ENCODE measurements at regions not wholly inside any gene's neighbourhood (a gene's known extent, or its start where the extent isn't known, plus 50 kb on each side); places are given as distances from the start of the nearest gene placed in this dataset.
"Not testable (repeated sequence)": the region's sequence is repeated elsewhere in the genome, so short reads cannot be mapped to it uniquely, and the experiment has no call there.

DNA sequence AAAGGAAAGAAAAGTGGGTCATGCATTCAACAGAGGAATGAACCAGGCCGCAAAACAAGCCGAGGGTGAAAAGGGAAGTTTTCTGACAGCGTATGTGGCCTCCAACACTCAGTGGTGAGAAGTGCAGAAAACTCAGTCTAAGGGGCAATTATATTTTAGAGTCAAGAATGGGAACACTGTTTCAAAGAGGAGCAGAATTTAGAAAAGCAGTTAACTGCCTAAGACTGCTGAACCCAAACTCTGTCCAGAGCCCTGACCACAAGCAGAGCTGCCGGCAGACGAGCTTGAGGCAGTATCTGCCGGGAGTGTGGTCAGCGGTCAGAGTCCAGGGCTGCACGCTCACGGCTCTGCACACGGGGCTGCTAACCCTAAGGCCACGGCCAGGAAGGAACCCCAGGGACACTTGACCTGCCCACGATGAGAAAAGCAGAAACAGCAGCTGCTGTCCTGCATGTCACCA, 347.0 kb upstream of the ID2 start:
- DNase-seq (ENCODE audit: low read depth) = no peak

DNA sequence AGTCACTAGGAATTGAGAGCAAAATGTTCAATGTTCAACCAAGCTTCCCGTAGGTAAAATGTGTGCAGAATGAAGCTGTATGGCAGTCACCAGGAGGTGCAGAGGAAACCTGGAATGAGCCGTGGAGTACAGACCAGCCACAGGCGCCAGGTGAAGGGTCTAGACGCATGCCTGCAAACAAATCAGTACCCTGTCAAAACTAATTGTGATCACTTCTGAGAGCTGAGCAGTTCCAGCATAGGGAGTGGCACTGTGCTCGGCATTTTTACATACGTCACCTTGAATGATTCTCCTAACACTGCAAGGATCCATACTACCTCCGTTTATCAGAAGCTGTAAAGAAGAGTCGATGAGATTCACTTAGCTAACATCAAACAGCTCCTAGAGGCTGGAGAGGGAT, 346.1 kb upstream of the ID2 start:
- no peak for DNase-seq (ENCODE audit: low read depth)

DNA sequence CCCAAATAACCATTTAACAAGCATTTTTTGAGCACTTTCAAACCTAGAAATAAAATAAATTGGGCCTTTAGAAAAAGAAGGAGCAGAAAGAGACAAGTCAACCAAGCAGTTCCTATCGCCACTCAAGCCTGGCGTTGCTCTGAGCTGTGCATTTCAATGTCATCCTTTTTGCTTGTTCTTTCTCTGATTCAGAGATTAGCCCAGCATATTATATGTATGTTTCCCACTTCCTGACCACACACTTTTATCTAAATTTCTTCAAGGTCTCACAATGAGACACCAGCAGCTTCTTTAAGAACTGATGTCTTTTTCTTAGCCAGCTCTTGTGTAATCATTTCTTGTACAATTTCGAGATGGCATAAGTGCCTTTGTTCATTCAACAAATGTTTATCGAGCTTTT, 344.5 kb upstream of the ID2 start:
- no peak for DNase-seq (ENCODE audit: low read depth)

DNA sequence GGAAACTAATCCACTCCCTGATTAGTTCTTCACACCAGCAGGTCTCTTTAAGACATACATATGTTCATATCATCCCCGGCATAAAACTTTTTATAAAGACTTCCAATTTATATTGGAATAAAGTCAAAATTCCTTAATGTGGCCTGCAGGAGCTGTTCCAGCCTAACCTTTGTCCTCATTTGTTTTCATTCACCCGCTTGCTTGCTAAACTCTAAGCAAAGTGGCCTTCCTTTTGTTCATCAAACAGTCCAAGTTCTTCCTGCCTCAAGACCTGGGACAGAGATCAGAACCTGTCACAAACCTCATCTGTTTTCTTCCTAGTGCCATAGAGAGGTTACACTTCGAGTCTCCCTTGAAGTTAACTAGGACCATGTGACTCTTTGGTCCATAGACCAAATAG, 339.4 kb upstream of the ID2 start:
- DNase-seq (ENCODE audit: low read depth) = no peak

DNA sequence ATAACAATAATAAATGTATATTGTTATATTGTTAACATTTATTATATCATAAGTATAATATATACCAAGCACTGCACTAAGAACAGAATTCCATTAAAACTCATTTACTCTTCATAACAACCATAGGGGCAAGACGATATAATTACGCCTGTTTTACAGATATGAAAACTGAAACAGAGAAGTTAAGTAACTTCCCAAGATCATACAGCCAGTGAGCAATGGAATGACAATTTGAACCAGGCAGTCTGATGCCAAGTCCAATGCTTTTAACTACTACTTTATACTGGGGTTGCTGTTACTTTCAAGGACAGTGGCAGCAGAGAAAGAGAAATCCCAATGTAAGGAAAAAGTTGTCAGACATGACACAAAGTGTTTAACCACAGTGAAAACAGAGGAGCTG, 338.8 kb upstream of the ID2 start:
- no peak for DNase-seq (ENCODE audit: low read depth)

DNA sequence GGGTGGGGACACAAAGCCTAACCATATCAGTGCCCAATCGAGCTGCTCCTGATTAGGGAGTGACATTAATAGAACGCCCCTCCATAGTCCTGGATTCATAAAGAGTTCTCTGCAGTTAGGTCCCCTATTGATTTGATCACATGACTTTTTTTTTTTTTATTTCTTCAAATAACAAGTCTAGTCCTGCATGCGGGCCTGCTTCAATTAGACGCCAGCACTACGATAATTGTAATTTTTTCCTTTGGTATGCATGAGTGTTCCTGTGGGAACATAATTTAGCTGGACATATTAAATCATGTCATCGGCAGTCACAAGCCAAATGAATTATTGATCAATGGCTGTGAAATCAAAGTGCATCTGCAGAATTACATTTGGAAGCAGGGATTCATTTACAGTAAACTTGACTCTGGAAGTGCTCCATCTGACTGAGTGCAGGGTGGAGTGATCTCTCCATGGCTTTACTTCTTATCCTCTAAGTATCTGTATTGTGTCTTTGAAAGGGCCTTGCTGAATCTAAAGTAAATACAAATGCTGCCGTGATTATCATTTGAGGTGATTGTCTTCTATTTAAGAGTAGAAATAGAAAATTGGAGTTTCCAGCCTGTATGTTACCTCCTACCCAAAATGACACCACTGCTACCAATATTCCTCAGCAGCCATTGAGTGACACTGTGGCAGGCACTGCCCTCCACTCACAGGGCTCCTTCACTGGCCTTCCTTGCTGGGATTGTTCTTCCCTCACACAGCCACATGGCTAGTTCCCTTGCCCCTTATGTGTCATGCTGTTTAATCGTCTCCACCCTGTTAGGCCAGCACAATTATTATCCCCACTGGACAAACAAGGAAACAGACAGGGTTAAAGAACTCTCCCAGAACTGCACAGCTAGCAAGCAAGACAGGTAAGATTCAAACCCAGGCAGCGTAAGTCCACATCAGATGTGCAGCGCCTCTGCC, 337.4 kb upstream of the ID2 start:
- DNase-seq (ENCODE audit: low read depth) = no peak

DNA sequence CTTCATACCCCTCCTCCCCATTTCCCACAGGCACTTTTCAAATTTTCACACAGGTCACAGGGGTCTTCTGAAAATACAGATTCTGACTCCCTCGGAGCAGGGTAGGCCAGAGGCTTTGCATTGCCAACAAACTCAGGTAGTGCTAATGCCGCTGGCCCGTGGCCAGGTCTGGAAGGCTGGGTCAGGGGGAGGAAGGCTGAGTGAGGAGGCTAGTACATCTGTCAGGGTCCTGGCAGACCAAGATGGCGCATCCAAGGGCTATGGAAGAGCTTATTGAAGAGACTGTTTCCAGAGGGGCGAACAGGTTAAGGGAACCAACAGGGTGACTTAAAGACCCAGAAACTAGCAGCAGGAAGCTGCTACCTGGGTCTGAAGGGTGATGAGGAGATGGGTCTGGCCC, 336.7 kb upstream of the ID2 start:
- no peak for DNase-seq (ENCODE audit: low read depth)

DNA sequence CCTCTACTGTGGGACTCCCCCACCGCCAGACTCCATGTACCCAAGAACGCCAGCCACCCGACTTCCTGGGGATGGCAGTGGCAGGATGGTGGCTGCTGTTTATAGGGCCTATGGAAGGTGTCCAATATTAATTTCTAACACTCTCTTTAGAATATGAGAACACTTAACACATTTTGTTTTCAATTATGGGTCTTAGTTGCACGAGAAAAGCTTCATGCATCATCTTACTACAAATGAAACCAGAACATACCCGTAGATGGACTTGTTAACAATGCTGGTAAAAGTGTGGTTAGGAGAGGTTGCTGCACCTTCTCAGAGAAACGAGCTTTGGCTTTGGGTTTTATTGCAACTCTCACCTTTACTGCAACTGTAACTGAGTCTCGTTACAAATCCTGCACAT, 335.6 kb upstream of the ID2 start:
- DNase-seq (ENCODE audit: low read depth) = no peak

DNA sequence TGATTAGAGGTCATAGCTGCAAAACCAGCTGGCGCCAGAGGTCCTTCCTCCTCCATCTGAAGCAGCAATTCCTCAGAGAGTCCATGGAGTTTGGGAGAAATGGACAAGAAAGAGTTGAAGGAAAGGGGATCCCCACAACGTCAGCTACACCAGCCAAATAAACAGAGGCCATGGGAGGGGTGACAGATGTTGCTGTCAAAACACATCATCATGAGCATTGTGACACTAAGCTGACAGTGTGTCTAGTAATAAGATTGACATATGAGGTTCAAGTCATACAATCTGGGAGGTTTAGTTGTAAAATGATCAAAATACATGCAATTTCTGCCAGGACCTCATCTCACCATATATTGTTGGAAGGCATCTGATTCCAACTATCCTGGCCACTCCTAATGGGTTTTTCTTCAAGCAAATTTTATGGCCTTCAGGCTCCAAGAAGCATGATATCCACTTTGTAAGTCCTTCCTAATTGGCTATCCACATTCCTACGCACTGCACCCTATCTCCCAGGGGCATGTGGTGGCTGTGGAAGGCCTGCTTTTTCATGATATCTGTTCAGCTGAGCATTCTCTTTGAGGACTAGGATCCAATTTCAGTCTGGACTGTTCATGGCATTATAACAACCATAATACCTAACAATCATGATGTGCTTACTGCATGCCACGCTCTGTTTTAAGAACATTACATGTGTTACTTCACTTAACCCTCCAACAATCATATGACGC, 335.0 kb upstream of the ID2 start:
- no peak for DNase-seq (ENCODE audit: low read depth)

DNA sequence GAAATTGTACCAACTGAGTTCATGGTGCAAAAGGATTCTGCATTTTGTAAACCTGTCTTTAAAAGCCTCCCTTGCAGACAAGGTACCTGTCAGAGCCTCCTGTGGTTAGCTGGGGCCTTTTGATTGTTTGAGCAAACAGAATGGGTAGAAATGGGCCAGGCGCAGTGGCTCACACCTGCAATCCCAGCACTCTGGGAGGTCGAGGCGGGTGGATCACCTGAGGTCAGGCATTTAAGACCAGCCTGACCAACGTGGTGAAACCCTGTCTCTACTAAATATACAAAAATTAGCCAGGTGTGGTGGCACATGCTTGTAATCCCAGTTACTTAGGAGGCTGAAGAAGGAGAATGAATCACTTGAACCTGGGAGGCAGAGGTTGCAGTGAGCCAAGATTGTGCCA, 332.9 kb upstream of the ID2 start:
- DNase-seq (ENCODE audit: low read depth) = not testable (repeated sequence)

DNA sequence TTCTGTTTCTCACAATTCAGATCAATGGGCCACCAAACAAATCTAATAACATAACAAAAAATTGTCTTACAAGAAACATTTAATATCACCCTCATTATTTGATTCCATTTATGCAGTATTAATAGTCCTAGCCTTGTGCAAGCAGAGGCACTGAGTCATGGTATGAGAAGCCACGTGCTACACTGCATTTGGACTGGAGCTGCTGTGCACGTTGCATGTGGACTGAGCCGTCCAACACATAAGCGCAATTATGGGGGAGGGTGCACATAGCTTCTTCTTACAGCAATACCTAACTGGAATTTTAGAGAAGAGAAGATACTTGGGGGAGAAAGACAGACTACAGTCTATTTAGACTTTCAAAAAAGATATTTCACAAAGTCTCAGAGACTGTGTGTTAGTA, 329.6 kb upstream of the ID2 start:
- DNase-seq (ENCODE audit: low read depth) = no peak

DNA sequence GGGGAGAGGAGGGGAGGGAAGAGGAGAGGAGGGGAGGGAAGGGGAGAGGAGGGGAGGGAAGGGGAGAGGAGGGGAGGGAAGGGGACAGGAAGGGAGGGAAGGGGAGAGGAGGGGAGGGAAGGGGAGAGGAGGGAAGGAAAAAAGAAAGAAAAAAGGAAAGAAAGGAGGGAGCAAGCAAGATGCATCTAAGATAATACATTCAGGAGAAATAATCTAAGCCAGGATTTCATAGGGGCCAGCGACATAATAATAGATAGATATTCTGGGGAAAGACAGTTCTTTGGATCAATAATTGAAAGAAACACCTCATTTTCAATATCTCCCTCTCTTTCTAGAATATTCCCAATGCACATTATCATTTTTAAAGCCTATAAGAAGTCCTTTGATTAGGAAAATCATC, 328.9 kb upstream of the ID2 start:
- DNase-seq (ENCODE audit: low read depth) = no peak

DNA sequence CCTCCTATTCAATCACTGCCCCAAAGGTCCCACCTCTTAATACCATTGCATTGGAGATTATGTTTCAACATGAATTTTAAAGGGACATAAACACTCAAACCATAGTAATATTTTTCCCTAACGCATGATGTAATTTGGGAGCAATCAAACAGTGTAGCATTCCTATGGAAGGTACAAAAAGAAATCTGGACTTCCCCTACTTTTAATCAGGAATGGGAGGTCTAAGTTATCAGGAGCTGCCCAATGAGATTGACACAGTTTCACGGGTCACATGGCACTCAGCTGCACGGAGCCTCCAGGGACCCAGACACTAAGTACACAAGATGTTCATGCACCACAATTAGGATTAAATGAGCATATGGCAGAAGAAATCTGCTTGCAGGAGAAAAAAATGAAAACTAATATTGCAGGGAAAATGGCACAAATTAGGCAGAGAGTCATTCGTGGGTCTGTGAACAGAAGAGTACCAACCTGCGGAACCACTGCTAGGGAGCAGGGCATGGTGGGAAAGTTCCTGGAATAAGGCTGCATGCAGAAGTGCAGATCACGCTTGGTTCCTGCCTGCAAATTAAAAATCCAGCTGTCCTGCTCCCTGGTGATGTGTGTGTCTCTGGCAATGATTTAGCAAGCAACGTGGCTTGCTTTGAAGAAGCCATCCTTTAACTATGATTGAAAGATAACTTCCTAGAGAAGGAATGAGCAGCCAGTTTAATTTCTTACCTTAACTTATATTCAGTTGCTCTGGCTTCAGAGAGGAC, 326.6 kb upstream of the ID2 start:
- DNase-seq (ENCODE audit: low read depth) = no peak

DNA sequence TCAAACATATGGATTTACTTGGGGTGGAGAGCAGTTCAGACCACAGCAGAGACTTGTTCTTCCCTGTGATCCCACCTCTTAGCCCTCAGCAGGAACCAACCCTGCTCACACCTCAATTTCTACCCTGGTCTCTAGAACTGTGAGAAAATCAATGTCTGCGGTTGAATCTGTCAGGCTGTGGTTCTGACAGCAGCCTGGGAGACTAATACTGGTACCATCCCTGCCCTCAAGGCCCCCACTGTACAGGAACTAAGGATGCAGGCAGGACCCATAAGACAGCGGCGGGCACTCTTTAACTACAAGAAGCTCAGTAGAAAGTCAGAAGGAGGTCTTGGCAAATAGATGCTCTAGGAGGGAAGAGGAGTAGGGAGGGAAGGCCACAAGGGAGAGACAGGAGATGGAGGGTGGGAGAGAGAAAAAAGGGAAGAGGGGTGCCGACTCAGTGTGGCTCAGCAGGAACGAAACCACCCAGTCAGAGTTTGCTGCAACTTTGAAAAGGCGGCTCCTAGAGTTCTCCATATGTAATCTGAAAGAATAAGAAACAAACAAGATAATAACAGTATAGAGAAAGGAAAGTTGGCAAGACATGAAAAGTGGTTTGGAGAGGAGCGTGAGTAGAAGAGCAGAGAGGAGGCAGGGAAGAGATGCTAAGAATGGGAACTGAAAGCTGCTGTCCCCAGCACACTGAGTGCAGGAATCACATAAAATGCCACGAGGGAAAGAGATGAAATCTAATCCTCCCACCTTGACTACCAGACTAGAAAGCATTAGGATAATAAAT, 323.9 kb upstream of the ID2 start:
- DNase-seq (ENCODE audit: low read depth) = no peak

DNA sequence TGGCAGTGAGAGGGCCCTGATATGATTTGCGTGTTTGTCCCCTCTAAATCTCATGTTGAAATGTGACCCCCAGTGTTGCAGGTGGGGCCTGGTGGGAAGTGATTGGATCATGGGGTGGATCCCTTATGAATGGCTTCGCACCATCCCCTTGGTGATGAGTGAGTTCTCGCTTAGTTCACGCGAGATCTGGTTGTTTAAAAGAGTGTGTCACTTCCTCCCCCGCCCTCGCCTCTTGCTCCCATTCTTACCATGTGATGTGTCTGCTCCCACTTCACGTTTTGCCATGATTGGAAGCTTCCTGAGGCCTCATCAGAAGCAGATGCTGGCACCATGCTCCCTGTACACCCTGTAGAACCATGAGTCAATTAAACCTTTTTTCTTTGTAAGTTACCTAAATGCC, 319.9 kb upstream of the ID2 start:
- no peak for DNase-seq (ENCODE audit: low read depth)

DNA sequence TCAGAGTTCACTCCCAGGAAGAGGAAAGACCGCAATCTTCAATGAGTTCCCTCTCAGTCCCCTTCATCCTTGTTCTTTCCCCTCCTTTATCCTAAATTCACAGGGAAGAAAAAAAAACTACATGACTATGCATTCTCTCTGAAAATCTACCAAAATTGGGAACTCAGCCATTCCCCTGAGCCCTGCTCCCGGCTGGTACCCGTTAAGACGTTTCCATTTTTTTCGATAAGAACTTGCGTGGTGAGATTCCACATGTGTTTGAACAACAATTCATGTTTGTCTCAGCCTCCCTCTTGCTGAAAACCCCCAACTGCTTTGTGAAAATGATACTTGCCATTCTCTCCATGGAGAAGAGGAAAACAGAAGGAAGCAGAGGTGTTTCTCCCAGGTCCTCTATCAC, 318.7 kb upstream of the ID2 start:
- no peak for DNase-seq (ENCODE audit: low read depth)

DNA sequence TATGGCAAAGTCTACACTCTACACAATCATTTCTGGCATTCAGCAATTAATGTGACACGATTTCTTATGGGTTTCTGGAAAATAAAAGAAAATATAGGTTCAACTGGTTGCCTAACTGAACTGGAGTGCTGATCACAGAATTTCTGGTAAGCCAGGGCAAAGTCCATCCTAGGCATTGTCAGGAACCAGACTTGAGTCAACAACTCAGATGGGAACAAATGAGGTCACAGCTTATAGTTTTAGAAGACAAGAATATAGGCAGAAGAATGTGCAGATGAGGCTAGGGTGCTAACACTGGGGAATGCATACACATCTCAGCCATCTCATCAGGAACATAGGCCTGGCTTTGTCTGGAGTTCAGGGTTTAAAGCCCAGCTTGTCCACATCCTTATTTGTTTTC, 317.2 kb upstream of the ID2 start:
- no peak for DNase-seq (ENCODE audit: low read depth)

DNA sequence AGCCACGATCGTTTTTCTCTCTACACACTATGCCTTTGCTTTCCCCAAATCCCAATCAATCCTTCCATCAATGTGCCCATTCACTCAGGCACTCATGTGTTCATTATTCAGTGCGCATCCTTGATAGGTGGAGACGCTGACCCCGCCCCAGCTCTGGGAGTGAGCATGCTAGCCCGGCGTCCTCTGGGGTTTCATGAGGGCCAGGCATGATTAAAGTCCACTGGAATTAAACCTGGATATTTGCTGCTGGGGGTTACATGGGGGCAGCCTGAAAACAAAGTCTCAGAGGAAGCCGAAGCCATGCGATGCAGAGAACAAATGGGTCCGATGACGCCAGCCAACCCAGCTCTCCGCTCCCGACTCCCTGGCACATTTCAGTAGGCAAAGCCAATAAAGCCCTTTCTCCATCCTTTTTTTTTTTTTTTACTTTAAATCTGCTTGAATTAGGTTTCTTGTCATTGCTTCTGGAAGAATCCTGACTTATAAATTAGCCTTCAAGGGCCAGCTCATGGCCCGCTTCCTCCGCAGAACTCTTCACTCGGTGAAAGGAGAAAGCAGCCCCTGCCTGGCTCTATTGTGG, 316.4 kb upstream of the ID2 start:
- DNase-seq (ENCODE audit: low read depth) = no peak

DNA sequence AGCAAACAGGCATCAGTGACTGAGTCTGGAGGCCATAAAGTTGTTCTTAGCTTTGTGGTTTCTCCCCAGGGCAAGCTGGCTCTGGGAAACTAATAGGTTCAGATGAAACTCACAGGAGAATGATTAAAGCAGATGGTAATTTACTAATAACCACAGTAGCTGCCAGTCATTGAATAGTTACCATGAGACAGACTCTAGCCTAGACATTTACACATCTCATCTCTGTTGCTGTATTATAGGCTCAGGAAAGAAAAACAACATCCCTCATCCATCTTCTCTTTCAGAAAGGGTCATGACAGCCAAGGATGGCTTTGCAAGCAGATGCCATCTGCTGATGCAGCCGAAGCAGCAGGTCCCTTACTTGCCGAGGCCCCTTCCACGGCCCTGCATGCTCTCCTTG, 314.0 kb upstream of the ID2 start:
- DNase-seq (ENCODE audit: low read depth) = no peak

DNA sequence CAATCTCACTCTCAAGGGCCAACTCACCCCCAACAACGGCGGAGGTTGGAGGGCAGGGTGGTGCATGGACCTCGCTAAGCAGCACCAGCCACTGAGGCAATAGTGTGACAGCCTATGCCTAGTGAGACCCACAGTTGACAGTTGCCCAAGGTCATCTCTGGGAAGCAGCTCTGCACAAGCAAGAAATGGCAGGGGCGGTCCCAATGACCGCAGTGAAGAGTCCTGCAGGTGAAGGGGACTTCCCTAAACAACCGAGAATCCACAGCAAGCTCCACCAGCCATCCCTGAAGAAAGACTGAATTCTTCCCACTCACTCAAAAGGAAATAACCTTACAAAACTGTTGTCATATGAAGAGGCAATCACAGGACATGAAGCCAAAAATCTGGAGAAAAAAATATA, 313.4 kb upstream of the ID2 start:
- DNase-seq (ENCODE audit: low read depth) = no peak

DNA sequence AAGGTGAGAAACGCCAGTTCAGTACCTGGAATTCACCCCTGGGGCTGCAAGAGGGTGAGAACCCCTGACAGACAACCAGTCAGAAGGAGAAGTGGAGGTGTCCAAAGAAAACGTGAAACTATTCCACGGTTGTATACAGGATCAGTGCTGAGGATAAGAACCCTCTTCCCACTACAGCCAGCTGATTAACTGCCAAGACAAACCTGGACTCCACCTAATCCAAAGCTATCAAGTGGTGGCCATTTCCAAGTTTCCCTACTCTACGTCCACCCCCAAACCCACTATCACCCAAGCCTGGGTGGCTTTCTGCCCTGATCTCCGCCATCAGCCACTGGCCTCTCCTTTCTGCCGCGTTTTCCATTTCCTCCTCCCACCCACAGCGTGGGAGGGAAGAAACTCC, 312.3 kb upstream of the ID2 start:
- no peak for DNase-seq (ENCODE audit: low read depth)

Measured in activated T-helper 1 cell treated with Interleukin-2 at 50 U/mL for 16 hours (primary cell).